GM12892 (cell line): ENCODE measurements at regions not wholly inside any gene's neighbourhood (a gene's known extent, or its start where the extent isn't known, plus 50 kb on each side); places are given as distances from the start of the nearest gene placed in this dataset.
"Not testable (repeated sequence)": the region's sequence is repeated elsewhere in the genome, so short reads cannot be mapped to it uniquely, and the experiment has no call there.

Experiments
- POLR2A ChIP-seq: IDR thresholded peaks from 2 replicates; pipeline ENCODE4 v1.6.1; 2011; ENCODE audit warnings: low read depth, low read length, control low read depth
- POLR2AphosphoS5 ChIP-seq: IDR thresholded peaks from 2 replicates; pipeline ENCODE4 v1.6.1; 2011; ENCODE audit warnings: low read depth, low read length, control low read depth
- TAF1 ChIP-seq: IDR thresholded peaks from 2 replicates; pipeline ENCODE4 v1.6.1; 2011; ENCODE audit warnings: low read depth, mild to moderate bottlenecking, control low read depth, low read length, borderline replicate concordance

GRCh38 chr21:18857606-18858005 is 454.0 kb upstream of the TMPRSS15 start:
- TF ChIP-seq POLR2A, POLR2AphosphoS5, TAF1: not testable (repeated sequence)
